ENCODE measurements at regions not wholly inside any gene's neighbourhood (a gene's known extent, or its start where the extent isn't known, plus 50 kb on each side); places are given as distances from the start of the nearest gene placed in this dataset.
"Not testable (repeated sequence)": the region's sequence is repeated elsewhere in the genome, so short reads cannot be mapped to it uniquely, and the experiment has no call there.

- no peak for TF ChIP-seq CTCF (IDR thresholded peaks at IDR 0.05)
- DNase-seq, result no peak
- Histone ChIP-seq H3K9me3 (no peaks in the 10 kb centered on the region), H3K27me3 (ENCODE audit: insufficient read depth in 3 of 3, low read length in 2 of 3) (no peaks in the 10 kb centered on the region), H3K36me3 (ENCODE audit: insufficient read depth in 1 of 2, low read depth in 1 of 2) (no peaks in the 10 kb centered on the region), H3K4me3 (no peak overlapping the region), H3K27ac (no peak overlapping the region), H3K4me1 (no peaks in the 10 kb centered on the region)
- ATAC-seq, result no peak
- intact Hi-C loops (cut with DNase I), result no loop called here
- 63 to 78% (median 71%) methylated on average over 2 of the region's 2 CpGs for WGBS, 3 donors
Measured at GRCh38 chr12:74169607-74170006, 368.0 kb upstream of the ATXN7L3B start.

GRCh38 chr12:74170645-74171477 is 366.8 kb upstream of the ATXN7L3B start:
- intact Hi-C loops (cut with DNase I), result no loop called here
- 93 to 95% (median 94%) methylated on average over 42 of the region's 42 CpGs for WGBS, 3 donors
- ATAC-seq, result no peak

GRCh38 chr12:74171478-74171909 is 366.1 kb upstream of the ATXN7L3B start:
- Histone ChIP-seq H3K4me1 (no peaks in the 10 kb centered on the region), H3K27me3 (ENCODE audit: insufficient read depth in 3 of 3, low read length in 2 of 3) (no peaks in the 10 kb centered on the region), H3K36me3 (ENCODE audit: insufficient read depth in 1 of 2, low read depth in 1 of 2) (no peaks in the 10 kb centered on the region), H3K4me3 (no peak overlapping the region), H3K27ac (no peak overlapping the region), H3K9me3 (no peaks in the 10 kb centered on the region)
- 94 to 95% (median 95%) methylated on average over 19 of the region's 19 CpGs for WGBS, 3 donors
- intact Hi-C loops (cut with DNase I), result no loop called here
- ATAC-seq (no peak), DNase-seq (no peak)
- no peak for TF ChIP-seq CTCF (IDR thresholded peaks at IDR 0.05)

More at GRCh38 chr12:74170645-74171477, 366.8 kb upstream of the ATXN7L3B start:
- no peaks in the 10 kb centered on the region for H3K9me3 ChIP-seq
- no peak overlapping the region for H3K27ac ChIP-seq
- H3K4me1 ChIP-seq, result no peaks in the 10 kb centered on the region
- peak in 1 of 2 donors; percentile 23 for DNase-seq
- H3K36me3 ChIP-seq (ENCODE audit: insufficient read depth in 1 of 2, low read depth in 1 of 2), result no peaks in the 10 kb centered on the region
- TF ChIP-seq CTCF (IDR thresholded peaks at IDR 0.05), result no peak
- H3K27me3 ChIP-seq (ENCODE audit: insufficient read depth in 3 of 3, low read length in 2 of 3), result no peaks in the 10 kb centered on the region
- H3K4me3 ChIP-seq, result no peak overlapping the region

GRCh38 chr12:74174961-74175360 is 362.7 kb upstream of the ATXN7L3B start:
- H3K4me1 ChIP-seq; intact Hi-C loops (cut with DNase I); H3K36me3 ChIP-seq (ENCODE audit: insufficient read depth in 1 of 2, low read depth in 1 of 2); DNase-seq; H3K27ac ChIP-seq; H3K4me3 ChIP-seq; H3K27me3 ChIP-seq (ENCODE audit: insufficient read depth in 3 of 3, low read length in 2 of 3); ATAC-seq; H3K9me3 ChIP-seq: not testable (repeated sequence)
- 83 to 96% (median 86%) methylated on average over 4 of the region's 4 CpGs for WGBS, 3 donors

GRCh38 chr12:74185360-74185759 is 352.3 kb upstream of the ATXN7L3B start:
- no peak overlapping the region for H3K4me3 ChIP-seq
- no peaks in the 10 kb centered on the region for H3K27me3 ChIP-seq (ENCODE audit: insufficient read depth in 3 of 3, low read length in 2 of 3)
- intact Hi-C loops (cut with DNase I), result no loop called here

More at GRCh38 chr12:74185360-74185759, 352.3 kb upstream of the ATXN7L3B start:
- Histone ChIP-seq H3K27ac (no peak overlapping the region), H3K36me3 (ENCODE audit: insufficient read depth in 1 of 2, low read depth in 1 of 2) (no peaks in the 10 kb centered on the region), H3K9me3 (no peaks in the 10 kb centered on the region), H3K4me1 (no peaks in the 10 kb centered on the region)
- TF ChIP-seq CTCF (IDR thresholded peaks at IDR 0.05), result no peak
- DNase-seq (no peak), ATAC-seq (no peak)
- WGBS, 3 donors, result 57 to 69% (median 63%) methylated on average over 2 of the region's 2 CpGs

Measured in psoas muscle (tissue), 7 donors.